HG03521 (cell line): ENCODE measurements at regions not wholly inside any gene's neighbourhood (a gene's known extent, or its start where the extent isn't known, plus 50 kb on each side); places are given as distances from the start of the nearest gene placed in this dataset.

Experiments
- ATAC-seq: cut with Tn5 transposase; IDR thresholded peaks from one replicate; pipeline ENCODE4 v1.9.1; 2021; ENCODE audit warnings: mild to moderate bottlenecking, moderate library complexity; ENCODE audit not compliant: unreplicated experiment

GRCh38 chr16:22754577-22754976 lies 59.4 kb upstream of the HS3ST2 start:
- no peak for ATAC-seq

DNA sequence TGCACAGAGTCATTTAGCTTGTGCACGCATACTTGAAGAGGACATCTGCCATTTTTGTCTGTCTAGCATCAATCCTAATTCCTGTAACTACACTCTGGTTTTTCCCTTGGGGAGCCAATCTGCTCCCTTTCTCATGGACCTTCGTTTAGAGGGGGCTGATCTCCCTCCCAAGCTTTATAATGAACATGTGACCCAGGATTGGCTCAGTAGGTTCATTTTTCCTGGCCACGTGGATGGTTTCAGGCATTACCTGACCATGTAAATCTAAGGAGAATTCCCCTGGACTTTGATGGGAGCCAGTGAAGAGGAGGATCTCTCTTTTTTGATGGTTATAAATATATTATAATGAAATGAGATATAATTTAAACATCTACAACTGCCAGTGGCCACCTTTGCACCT lies 56.8 kb upstream of the HS3ST2 start:
- ATAC-seq: no peak

DNA sequence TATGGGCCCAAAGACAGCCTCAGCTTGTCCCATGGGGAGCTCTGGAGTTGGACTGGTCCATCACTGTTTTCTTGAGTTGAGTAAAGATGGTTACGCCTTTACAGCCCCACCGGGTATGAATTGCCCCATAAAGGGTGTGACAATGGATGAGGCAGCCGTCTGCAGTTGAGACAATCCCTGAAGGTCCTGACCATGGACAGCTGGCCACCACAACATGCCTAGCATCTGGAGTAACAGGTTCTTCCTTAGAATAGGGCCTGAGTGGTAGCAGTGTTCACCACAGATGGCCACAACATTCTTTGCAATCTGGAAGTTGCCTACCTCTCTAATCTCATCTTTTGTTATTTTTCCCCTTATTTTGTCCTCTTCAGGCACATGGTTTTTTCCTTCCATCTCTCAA lies 51.5 kb upstream of the HS3ST2 start:
- ATAC-seq: no peak

GRCh38 chr16:22763437-22764080 lies 50.4 kb upstream of the HS3ST2 start:
- no peak for ATAC-seq
